ENCODE measurements at regions not wholly inside any gene's neighbourhood (a gene's known extent, or its start where the extent isn't known, plus 50 kb on each side); places are given as distances from the start of the nearest gene placed in this dataset.

- DNase-seq (ENCODE audit: low read depth in 3 of 3, low spot score in 2 of 3), result no peak
Observed at GRCh38 chr9:18136354-18136994, 337.5 kb upstream of the ADAMTSL1 start.

DNA sequence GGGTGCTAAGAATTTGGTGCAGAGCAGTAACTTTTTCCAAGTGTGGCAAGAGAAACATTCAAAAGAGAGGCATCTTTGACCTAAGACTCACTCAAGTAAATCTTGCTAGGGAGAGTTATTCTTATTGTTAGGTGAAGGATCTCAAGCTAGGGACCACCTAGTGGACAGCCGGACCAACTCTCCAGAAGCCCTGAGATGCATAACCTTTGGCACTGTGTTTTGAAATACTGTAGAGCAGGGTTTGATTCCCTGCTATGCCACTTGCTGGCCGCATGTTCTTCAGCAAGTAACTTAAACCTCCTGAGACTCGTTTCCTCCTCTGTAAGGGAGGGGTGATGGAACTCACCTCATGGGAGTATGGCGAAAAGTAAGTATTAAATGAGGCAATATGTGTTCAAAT, 336.1 kb upstream of the ADAMTSL1 start:
- no peak for DNase-seq (ENCODE audit: low read depth in 3 of 3, low spot score in 2 of 3)

- no peak for DNase-seq (ENCODE audit: low read depth in 3 of 3, low spot score in 2 of 3)
Observed at GRCh38 chr9:18138656-18139055, 335.3 kb upstream of the ADAMTSL1 start.

GRCh38 chr9:18141681-18142080, 332.3 kb upstream of the ADAMTSL1 start:
- DNase-seq (ENCODE audit: low read depth in 3 of 3, low spot score in 2 of 3), result no peak

DNA sequence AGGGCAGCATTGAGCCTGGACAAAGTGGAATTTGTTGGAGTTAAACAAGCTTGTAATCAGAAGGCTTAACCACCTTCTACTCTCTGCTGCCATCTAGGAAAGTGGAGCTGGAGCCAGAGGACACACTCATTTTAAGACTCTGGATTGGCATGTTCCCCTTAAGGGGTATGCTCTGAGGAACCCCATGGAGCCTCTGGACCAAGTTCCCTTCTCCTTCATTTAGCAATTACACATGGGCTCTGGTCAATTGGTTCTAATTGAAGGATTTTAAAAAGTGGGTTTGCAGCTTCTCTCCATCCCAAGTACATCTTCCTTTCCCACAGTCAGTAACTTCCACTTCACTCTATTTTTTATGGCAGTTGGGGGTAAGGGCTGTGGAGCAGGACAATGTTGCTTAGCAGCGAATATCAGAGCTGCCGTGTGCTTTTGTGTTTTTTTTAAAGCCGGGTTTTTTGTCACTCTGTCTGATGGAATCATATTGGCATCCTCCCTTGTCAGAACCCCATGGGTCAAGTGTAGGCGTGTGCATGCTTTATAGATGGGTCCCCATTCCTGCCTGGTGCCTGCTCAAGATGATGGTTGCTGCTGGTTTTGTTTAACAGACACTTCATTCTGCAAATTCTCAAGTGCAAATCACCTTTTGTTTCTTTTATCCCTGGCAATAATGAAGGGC, 330.7 kb upstream of the ADAMTSL1 start:
- no peak for DNase-seq (ENCODE audit: low read depth in 3 of 3, low spot score in 2 of 3)

DNA sequence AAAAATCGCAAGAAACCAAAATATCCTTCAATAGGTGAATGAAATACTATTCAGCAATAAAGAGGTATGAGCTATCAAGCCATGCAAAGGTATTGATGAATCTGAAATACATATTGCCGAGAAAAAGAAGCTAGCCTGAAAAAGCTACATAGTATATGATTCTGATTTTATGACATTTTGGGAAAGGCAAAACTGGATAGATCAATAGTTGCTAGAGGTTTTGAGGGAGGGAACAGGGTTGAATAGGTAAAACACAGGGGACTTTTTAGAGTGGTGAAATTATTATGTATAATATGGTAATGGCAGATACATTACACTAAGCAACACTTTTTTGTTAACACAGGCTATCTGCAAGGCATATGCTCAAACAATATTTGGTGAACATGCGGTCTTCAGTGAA, 327.6 kb upstream of the ADAMTSL1 start:
- DNase-seq (ENCODE audit: low read depth in 3 of 3, low spot score in 2 of 3), result no peak

- DNase-seq (ENCODE audit: low read depth in 3 of 3, low spot score in 2 of 3), result no peak
Observed at GRCh38 chr9:18149471-18150011, 324.4 kb upstream of the ADAMTSL1 start.

DNA sequence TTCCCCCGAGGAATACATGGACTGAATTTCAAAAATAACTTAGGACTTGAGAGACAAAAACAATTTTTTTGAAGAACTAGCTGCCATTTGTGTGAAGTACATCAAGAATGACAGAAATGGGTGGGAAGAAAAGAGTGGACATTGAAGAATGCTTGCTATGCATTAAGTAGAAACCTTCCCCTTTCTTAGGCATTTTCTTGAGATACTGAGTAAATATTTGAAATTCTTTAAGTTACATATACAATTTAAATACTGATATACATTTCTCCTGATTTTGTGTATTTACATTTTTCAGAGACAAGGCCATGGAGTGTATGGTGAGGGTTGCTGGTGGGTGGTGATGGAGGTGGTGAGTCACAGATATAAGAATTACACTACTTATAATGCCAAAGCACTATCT, 319.3 kb upstream of the ADAMTSL1 start:
- no peak for DNase-seq (ENCODE audit: low read depth in 3 of 3, low spot score in 2 of 3)

- DNase-seq (ENCODE audit: low read depth in 3 of 3, low spot score in 2 of 3), result no peak
Observed at GRCh38 chr9:18159254-18159653, 314.7 kb upstream of the ADAMTSL1 start.

GRCh38 chr9:18163146-18163545, 310.8 kb upstream of the ADAMTSL1 start:
- DNase-seq (ENCODE audit: low read depth in 3 of 3, low spot score in 2 of 3), result no peak

DNA sequence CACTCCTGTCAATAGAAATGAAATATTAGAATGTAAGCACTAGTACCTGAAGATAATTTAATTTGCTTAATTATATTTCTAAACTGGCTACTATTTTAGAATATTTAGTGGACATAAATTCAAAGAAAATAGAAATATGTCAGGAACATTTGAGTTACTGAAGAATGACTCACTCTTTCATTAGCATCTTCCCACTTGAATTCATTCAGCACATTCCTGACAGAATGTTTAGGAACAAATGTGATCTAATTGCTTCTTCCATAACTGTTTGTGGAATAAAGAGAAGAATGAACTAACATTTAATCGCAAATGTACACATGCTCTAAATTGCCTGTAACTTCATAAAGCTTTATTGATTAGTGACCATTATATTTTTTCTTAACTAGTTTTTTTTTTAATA, 306.2 kb upstream of the ADAMTSL1 start:
- DNase-seq (ENCODE audit: low read depth in 3 of 3, low spot score in 2 of 3), result no peak

- DNase-seq (ENCODE audit: low read depth in 3 of 3, low spot score in 2 of 3), result no peak
Observed at GRCh38 chr9:18173923-18174322, 300.0 kb upstream of the ADAMTSL1 start.

DNA sequence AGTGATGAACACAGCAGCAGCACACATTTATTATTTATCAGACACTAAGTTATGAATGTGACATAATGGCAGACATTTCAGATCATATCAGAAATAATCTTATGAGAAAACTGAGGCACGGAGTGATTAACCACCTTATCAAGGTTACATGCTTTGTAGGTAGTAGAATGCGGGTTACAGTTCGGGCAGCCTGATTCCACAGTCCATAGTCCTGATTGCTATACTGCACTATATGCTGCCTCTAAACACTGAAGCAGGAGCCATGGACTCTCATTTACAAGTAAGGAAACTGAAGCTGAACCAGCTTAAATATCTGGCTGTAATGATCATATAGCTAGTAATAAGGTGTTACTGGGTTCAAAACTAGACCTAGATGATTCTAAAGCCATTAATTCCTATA, 291.3 kb upstream of the ADAMTSL1 start:
- no peak for DNase-seq (ENCODE audit: low read depth in 3 of 3, low spot score in 2 of 3)

DNA sequence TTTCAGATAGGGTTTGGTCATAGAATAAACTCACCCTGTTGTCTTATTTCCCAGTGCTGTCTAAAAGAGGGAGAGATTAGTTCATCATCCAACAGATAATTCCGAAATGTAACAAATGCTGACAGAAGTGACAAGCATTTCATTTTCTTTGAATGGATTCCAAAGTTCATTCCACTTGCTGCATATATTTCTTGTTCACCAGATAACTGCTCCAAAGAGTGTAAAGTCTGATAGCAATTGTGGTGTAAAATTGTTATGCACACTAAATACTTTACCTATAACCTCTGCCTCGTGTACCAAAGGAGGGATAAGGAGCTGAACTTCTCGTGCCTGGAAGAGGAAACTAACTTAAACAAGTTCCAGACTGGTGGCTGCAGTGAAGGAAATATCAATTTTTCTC, 290.0 kb upstream of the ADAMTSL1 start:
- DNase-seq (ENCODE audit: low read depth in 3 of 3, low spot score in 2 of 3), result no peak

GRCh38 chr9:18184401-18184800, 289.6 kb upstream of the ADAMTSL1 start:
- DNase-seq (ENCODE audit: low read depth in 3 of 3, low spot score in 2 of 3), result no peak

GRCh38 chr9:18185196-18185595, 288.8 kb upstream of the ADAMTSL1 start:
- no peak for DNase-seq (ENCODE audit: low read depth in 3 of 3, low spot score in 2 of 3)

- DNase-seq (ENCODE audit: low read depth in 3 of 3, low spot score in 2 of 3), result no peak
Observed at GRCh38 chr9:18188971-18189370, 285.0 kb upstream of the ADAMTSL1 start.

DNA sequence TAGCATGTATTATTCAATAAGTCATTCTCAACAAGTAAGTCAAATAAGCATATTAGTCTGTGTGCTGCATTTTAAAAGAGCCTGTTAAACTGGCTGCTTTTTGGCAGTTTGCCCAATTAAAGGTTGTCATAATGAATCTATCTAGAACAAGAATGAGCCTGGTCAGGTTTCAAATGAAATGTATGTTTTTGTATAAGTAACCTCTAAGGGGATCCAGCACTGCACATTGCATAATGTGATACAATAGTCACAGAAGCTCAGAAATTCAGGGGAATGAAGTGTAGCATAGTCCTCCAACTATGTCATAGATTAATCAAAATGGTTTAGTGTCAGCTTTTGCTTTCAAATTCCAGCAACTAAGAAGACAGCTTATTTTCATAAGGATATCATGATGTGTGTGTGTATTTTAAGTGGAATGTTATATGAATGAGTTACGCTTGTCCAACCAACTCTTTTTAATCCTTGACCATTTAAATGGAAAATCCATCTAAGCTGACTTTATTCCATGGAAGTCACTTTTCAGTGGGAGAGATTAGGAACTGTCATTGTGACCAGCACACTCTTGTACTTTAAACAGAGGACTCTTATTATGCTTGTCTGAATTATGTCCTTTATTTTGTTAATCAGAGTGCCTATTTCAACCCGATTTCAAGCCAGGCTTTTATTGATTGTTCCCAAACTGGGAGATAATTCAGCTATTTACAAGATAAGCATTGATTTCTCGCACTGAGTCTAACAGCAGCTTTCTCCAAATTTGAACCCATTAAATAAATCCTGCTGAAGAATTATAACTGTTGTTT, 283.9 kb upstream of the ADAMTSL1 start:
- DNase-seq (ENCODE audit: low read depth in 3 of 3, low spot score in 2 of 3), result no peak

DNA sequence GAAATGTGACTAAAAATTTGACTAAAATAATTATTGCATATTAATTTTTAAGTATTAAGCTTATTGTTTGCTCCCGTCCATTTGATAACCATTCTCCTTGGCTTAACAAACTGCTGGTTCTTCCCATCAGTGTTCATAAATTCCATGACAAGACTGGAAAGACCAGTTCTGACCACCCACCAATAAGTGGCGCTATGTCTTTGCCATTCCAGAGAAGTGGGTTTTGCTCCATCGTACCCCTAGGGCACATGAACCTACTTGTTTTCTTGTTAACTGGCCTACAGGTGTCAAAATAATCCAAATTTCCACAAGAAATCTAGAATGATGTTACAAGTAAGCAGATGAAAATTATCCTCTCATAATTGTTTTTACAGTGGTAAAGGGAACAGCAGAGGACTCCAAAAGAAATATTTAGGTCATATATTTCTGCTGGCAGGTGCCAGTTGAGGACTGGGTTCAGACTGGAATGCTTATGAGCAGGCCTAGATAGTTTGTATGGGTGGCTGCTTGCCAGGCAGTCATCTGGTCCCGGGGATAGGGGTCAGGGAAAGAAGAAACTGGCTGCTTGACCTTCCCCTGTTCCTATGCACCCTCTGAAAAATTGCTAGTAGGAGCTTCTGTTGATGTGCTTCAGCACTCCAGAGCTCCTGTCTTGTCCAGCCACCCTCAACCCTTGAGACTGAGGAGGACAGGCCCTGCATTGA, 283.1 kb upstream of the ADAMTSL1 start:
- DNase-seq (ENCODE audit: low read depth in 3 of 3, low spot score in 2 of 3), result no peak

DNA sequence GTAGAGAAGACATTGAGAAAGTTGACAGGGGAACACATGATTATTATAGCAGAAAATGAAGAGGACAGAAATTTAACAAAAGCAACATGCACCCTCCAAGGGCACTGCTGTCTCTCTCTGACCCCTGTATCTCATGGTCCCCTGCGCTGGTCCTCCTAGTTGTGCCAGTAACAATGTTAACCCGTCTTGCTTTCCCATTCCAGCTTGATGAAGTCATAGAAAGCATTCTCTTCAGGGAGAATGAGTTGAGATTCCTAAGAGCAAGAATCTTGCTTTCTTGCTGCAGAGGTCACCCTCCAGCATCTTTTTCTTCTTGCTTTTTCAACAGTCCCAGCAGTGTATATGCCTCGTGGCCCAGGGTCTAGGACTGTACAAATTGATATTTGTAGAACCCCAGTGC, 279.6 kb upstream of the ADAMTSL1 start:
- DNase-seq (ENCODE audit: low read depth in 3 of 3, low spot score in 2 of 3), result no peak

- DNase-seq (ENCODE audit: low read depth in 3 of 3, low spot score in 2 of 3), result no peak
Observed at GRCh38 chr9:18195223-18195622, 278.7 kb upstream of the ADAMTSL1 start.

All from right renal cortex interstitium (tissue), 3 donors.